ENCODE measurements at regions not wholly inside any gene's neighbourhood (a gene's known extent, or its start where the extent isn't known, plus 50 kb on each side); places are given as distances from the start of the nearest gene placed in this dataset.
"Not testable (repeated sequence)": the region's sequence is repeated elsewhere in the genome, so short reads cannot be mapped to it uniquely, and the experiment has no call there.

GRCh38 chr2:90010442-90011100 lies 1319.1 kb downstream of the RPIA start:
- H3K27ac ChIP-seq (ENCODE audit: low read depth in 1 of 3, low read length in 2 of 3); H3K27me3 ChIP-seq (ENCODE audit: control insufficient read depth in 3 of 3, insufficient read depth in 3 of 3, low read length in 3 of 3); H3K9me3 ChIP-seq (ENCODE audit: control insufficient read depth in 2 of 2, insufficient read depth in 1 of 2, low read depth in 1 of 2, low read length in 1 of 2); H3K4me1 ChIP-seq (ENCODE audit: control insufficient read depth in 3 of 3, insufficient read depth in 2 of 3, low read depth in 1 of 3, low read length in 2 of 3); FAIRE-seq; H3K36me3 ChIP-seq (ENCODE audit: control insufficient read depth in 3 of 3, insufficient read depth in 2 of 3, low read depth in 1 of 3, low read length in 3 of 3); DNase-seq; H3K4me3 ChIP-seq (ENCODE audit: low read depth in 1 of 3, low read length in 3 of 3): not testable (repeated sequence)
- WGBS, 3 donors: 31 to 61% (median 55%) methylated on average over 2 to 3 of the region's 4 CpGs

GRCh38 chr2:90011101-90011443 lies 1319.6 kb downstream of the RPIA start:
- H3K9me3 ChIP-seq (ENCODE audit: control insufficient read depth in 2 of 2, insufficient read depth in 1 of 2, low read depth in 1 of 2, low read length in 1 of 2); H3K27me3 ChIP-seq (ENCODE audit: control insufficient read depth in 3 of 3, insufficient read depth in 3 of 3, low read length in 3 of 3); FAIRE-seq; DNase-seq; H3K36me3 ChIP-seq (ENCODE audit: control insufficient read depth in 3 of 3, insufficient read depth in 2 of 3, low read depth in 1 of 3, low read length in 3 of 3); H3K4me1 ChIP-seq (ENCODE audit: control insufficient read depth in 3 of 3, insufficient read depth in 2 of 3, low read depth in 1 of 3, low read length in 2 of 3); H3K27ac ChIP-seq (ENCODE audit: low read depth in 1 of 3, low read length in 2 of 3); H3K4me3 ChIP-seq (ENCODE audit: low read depth in 1 of 3, low read length in 3 of 3): not testable (repeated sequence)

- H3K4me3 ChIP-seq (ENCODE audit: low read depth in 1 of 3, low read length in 3 of 3); FAIRE-seq; DNase-seq; H3K4me1 ChIP-seq (ENCODE audit: control insufficient read depth in 3 of 3, insufficient read depth in 2 of 3, low read depth in 1 of 3, low read length in 2 of 3); H3K9me3 ChIP-seq (ENCODE audit: control insufficient read depth in 2 of 2, insufficient read depth in 1 of 2, low read depth in 1 of 2, low read length in 1 of 2); H3K27ac ChIP-seq (ENCODE audit: low read depth in 1 of 3, low read length in 2 of 3); H3K27me3 ChIP-seq (ENCODE audit: control insufficient read depth in 3 of 3, insufficient read depth in 3 of 3, low read length in 3 of 3); H3K36me3 ChIP-seq (ENCODE audit: control insufficient read depth in 3 of 3, insufficient read depth in 2 of 3, low read depth in 1 of 3, low read length in 3 of 3): not testable (repeated sequence)
- WGBS, 3 donors: 40 to 73% (median 67%) methylated on average over 1 of the region's 1 CpG
Measured at GRCh38 chr2:90019908-90020307, 1328.4 kb downstream of the RPIA start.

- not testable (repeated sequence) for H3K4me3 ChIP-seq (ENCODE audit: low read depth in 1 of 3, low read length in 3 of 3); FAIRE-seq; DNase-seq; H3K4me1 ChIP-seq (ENCODE audit: control insufficient read depth in 3 of 3, insufficient read depth in 2 of 3, low read depth in 1 of 3, low read length in 2 of 3); H3K36me3 ChIP-seq (ENCODE audit: control insufficient read depth in 3 of 3, insufficient read depth in 2 of 3, low read depth in 1 of 3, low read length in 3 of 3); H3K9me3 ChIP-seq (ENCODE audit: control insufficient read depth in 2 of 2, insufficient read depth in 1 of 2, low read depth in 1 of 2, low read length in 1 of 2); H3K27ac ChIP-seq (ENCODE audit: low read depth in 1 of 3, low read length in 2 of 3); H3K27me3 ChIP-seq (ENCODE audit: control insufficient read depth in 3 of 3, insufficient read depth in 3 of 3, low read length in 3 of 3)
- WGBS, 3 donors: 3 to 23% (median 16%) methylated on average over 3 to 5 of the region's 9 CpGs
Measured at GRCh38 chr2:90021234-90021633, 1329.8 kb downstream of the RPIA start.

GRCh38 chr2:90027231-90027643 lies 1335.8 kb downstream of the RPIA start:
- peak; percentile 33 for FAIRE-seq
- H3K36me3 ChIP-seq (ENCODE audit: control insufficient read depth in 3 of 3, insufficient read depth in 2 of 3, low read depth in 1 of 3, low read length in 3 of 3); H3K4me3 ChIP-seq (ENCODE audit: low read depth in 1 of 3, low read length in 3 of 3); H3K27ac ChIP-seq (ENCODE audit: low read depth in 1 of 3, low read length in 2 of 3); H3K9me3 ChIP-seq (ENCODE audit: control insufficient read depth in 2 of 2, insufficient read depth in 1 of 2, low read depth in 1 of 2, low read length in 1 of 2); H3K27me3 ChIP-seq (ENCODE audit: control insufficient read depth in 3 of 3, insufficient read depth in 3 of 3, low read length in 3 of 3); H3K4me1 ChIP-seq (ENCODE audit: control insufficient read depth in 3 of 3, insufficient read depth in 2 of 3, low read depth in 1 of 3, low read length in 2 of 3); DNase-seq: not testable (repeated sequence)
- 40 to 42% (median 41%) methylated on average over 3 of the region's 3 CpGs for WGBS, 3 donors

GRCh38 chr2:90028381-90029079 lies 1337.1 kb downstream of the RPIA start:
- H3K27me3 ChIP-seq (ENCODE audit: control insufficient read depth in 3 of 3, insufficient read depth in 3 of 3, low read length in 3 of 3); H3K36me3 ChIP-seq (ENCODE audit: control insufficient read depth in 3 of 3, insufficient read depth in 2 of 3, low read depth in 1 of 3, low read length in 3 of 3); H3K4me1 ChIP-seq (ENCODE audit: control insufficient read depth in 3 of 3, insufficient read depth in 2 of 3, low read depth in 1 of 3, low read length in 2 of 3); H3K4me3 ChIP-seq (ENCODE audit: low read depth in 1 of 3, low read length in 3 of 3); DNase-seq; FAIRE-seq; H3K27ac ChIP-seq (ENCODE audit: low read depth in 1 of 3, low read length in 2 of 3); H3K9me3 ChIP-seq (ENCODE audit: control insufficient read depth in 2 of 2, insufficient read depth in 1 of 2, low read depth in 1 of 2, low read length in 1 of 2): not testable (repeated sequence)
- WGBS, 3 donors: 60 to 73% (median 63%) methylated on average over 7 to 8 of the region's 8 CpGs

- not testable (repeated sequence) for H3K4me3 ChIP-seq (ENCODE audit: low read depth in 1 of 3, low read length in 3 of 3); H3K4me1 ChIP-seq (ENCODE audit: control insufficient read depth in 3 of 3, insufficient read depth in 2 of 3, low read depth in 1 of 3, low read length in 2 of 3); H3K27me3 ChIP-seq (ENCODE audit: control insufficient read depth in 3 of 3, insufficient read depth in 3 of 3, low read length in 3 of 3); H3K9me3 ChIP-seq (ENCODE audit: control insufficient read depth in 2 of 2, insufficient read depth in 1 of 2, low read depth in 1 of 2, low read length in 1 of 2); H3K36me3 ChIP-seq (ENCODE audit: control insufficient read depth in 3 of 3, insufficient read depth in 2 of 3, low read depth in 1 of 3, low read length in 3 of 3); FAIRE-seq; DNase-seq; H3K27ac ChIP-seq (ENCODE audit: low read depth in 1 of 3, low read length in 2 of 3)
- WGBS, 3 donors: 80 to 90% (median 80%) methylated on average over 1 of the region's 1 CpG
Measured at GRCh38 chr2:90029080-90029428, 1337.6 kb downstream of the RPIA start.

GRCh38 chr2:90032269-90032668 lies 1340.8 kb downstream of the RPIA start:
- not testable (repeated sequence) for H3K27me3 ChIP-seq (ENCODE audit: control insufficient read depth in 3 of 3, insufficient read depth in 3 of 3, low read length in 3 of 3); H3K36me3 ChIP-seq (ENCODE audit: control insufficient read depth in 3 of 3, insufficient read depth in 2 of 3, low read depth in 1 of 3, low read length in 3 of 3); H3K4me3 ChIP-seq (ENCODE audit: low read depth in 1 of 3, low read length in 3 of 3); H3K4me1 ChIP-seq (ENCODE audit: control insufficient read depth in 3 of 3, insufficient read depth in 2 of 3, low read depth in 1 of 3, low read length in 2 of 3); DNase-seq; FAIRE-seq; H3K9me3 ChIP-seq (ENCODE audit: control insufficient read depth in 2 of 2, insufficient read depth in 1 of 2, low read depth in 1 of 2, low read length in 1 of 2); H3K27ac ChIP-seq (ENCODE audit: low read depth in 1 of 3, low read length in 2 of 3)
- 46 to 55% (median 55%) methylated on average over 2 of the region's 2 CpGs for WGBS, 3 donors

- not testable (repeated sequence) for DNase-seq; H3K4me3 ChIP-seq (ENCODE audit: low read depth in 1 of 3, low read length in 3 of 3); H3K27me3 ChIP-seq (ENCODE audit: control insufficient read depth in 3 of 3, insufficient read depth in 3 of 3, low read length in 3 of 3); H3K27ac ChIP-seq (ENCODE audit: low read depth in 1 of 3, low read length in 2 of 3); H3K36me3 ChIP-seq (ENCODE audit: control insufficient read depth in 3 of 3, insufficient read depth in 2 of 3, low read depth in 1 of 3, low read length in 3 of 3); FAIRE-seq; H3K4me1 ChIP-seq (ENCODE audit: control insufficient read depth in 3 of 3, insufficient read depth in 2 of 3, low read depth in 1 of 3, low read length in 2 of 3); H3K9me3 ChIP-seq (ENCODE audit: control insufficient read depth in 2 of 2, insufficient read depth in 1 of 2, low read depth in 1 of 2, low read length in 1 of 2)
- 37 to 71% (median 44%) methylated on average over 1 of the region's 1 CpG for WGBS, 3 donors
Measured at GRCh38 chr2:90036335-90036734, 1344.9 kb downstream of the RPIA start.
